ENCODE measurements at regions not wholly inside any gene's neighbourhood (a gene's known extent, or its start where the extent isn't known, plus 50 kb on each side); places are given as distances from the start of the nearest gene placed in this dataset.

- no peak for TF ChIP-seq GLI4 (tag by site-specific recombination; IDR thresholded peaks at IDR 0.05)
- no peak for TF ChIP-seq SETDB1 (IDR thresholded peaks at IDR 0.05; ENCODE audit: insufficient read length, low read length)
- no peak for TF ChIP-seq ZNF830 (tag by site-specific recombination; IDR thresholded peaks at IDR 0.05; ENCODE audit: low read depth)
- TF ChIP-seq ZNF549 (tag by site-specific recombination; IDR thresholded peaks at IDR 0.05): no peak
- no peak for TF ChIP-seq ZNF391 (tag by site-specific recombination; IDR thresholded peaks at IDR 0.05; ENCODE audit: borderline replicate concordance, low read depth)
- TF ChIP-seq KLF17 (tag by site-specific recombination; IDR thresholded peaks at IDR 0.05): no peak
- no peak for TF ChIP-seq WT1 (tag by site-specific recombination; IDR thresholded peaks at IDR 0.05)
- TF ChIP-seq ZNF501 (tag by site-specific recombination; IDR thresholded peaks at IDR 0.05): no peak
- TF ChIP-seq ZNF354C (tag by site-specific recombination; IDR thresholded peaks at IDR 0.05; ENCODE audit: borderline replicate concordance, low read depth): no peak
- TF ChIP-seq ZNF2 (tag by site-specific recombination; IDR thresholded peaks at IDR 0.05): no peak
- TF ChIP-seq BCL11B (tag by site-specific recombination; IDR thresholded peaks at IDR 0.05; ENCODE audit: low read depth): no peak
- no peak for TF ChIP-seq ZNF623 (tag by site-specific recombination; IDR thresholded peaks at IDR 0.05)
- no peak for TF ChIP-seq ZNF48 (tag by site-specific recombination; IDR thresholded peaks at IDR 0.05)
- no peak for TF ChIP-seq PATZ1 (tag by site-specific recombination; IDR thresholded peaks at IDR 0.05)
- POLR2A ChIA-PET: no interaction called here
- H3K9me3 ChIP-seq (ENCODE audit: control insufficient read depth, insufficient read depth, low read depth, low read length): no peaks in the 10 kb centered on the region
- H3K4me3 ChIP-seq (ENCODE audit: low read depth, low read length): no peak overlapping the region
- no peaks in the 10 kb centered on the region for H3K4me1 ChIP-seq (ENCODE audit: control insufficient read depth, insufficient read depth, low read length)
- CTCF ChIA-PET: no interaction called here
- no peak overlapping the region for H3K27ac ChIP-seq (ENCODE audit: extremely low read depth, low read depth, low read length)
- H3K36me3 ChIP-seq (ENCODE audit: control insufficient read depth in 2 of 2, insufficient read depth in 1 of 2, low read length in 2 of 2): no peaks in the 10 kb centered on the region
Measured at GRCh38 chr4:187362937-187363857, 632.4 kb upstream of the ZFP42 start.

- H3K9me3 ChIP-seq (ENCODE audit: control insufficient read depth, insufficient read depth, low read depth, low read length): no peaks in the 10 kb centered on the region
- ChIA-PET CTCF (no interaction called here), POLR2A (no interaction called here)
- H3K4me1 ChIP-seq (ENCODE audit: control insufficient read depth, insufficient read depth, low read length): no peaks in the 10 kb centered on the region
- H3K36me3 ChIP-seq (ENCODE audit: control insufficient read depth in 2 of 2, insufficient read depth in 1 of 2, low read length in 2 of 2): no peaks in the 10 kb centered on the region
- TF ChIP-seq ZSCAN18 (tag by site-specific recombination; IDR thresholded peaks at IDR 0.05): no peak
- H3K4me3 ChIP-seq (ENCODE audit: low read depth, low read length): no peak overlapping the region
- no peak overlapping the region for H3K27ac ChIP-seq (ENCODE audit: extremely low read depth, low read depth, low read length)
Measured at GRCh38 chr4:187364401-187364800, 631.2 kb upstream of the ZFP42 start.

- Histone ChIP-seq H3K27ac (ENCODE audit: extremely low read depth, low read depth, low read length) (no peak overlapping the region), H3K4me3 (ENCODE audit: low read depth, low read length) (no peak overlapping the region), H3K9me3 (ENCODE audit: control insufficient read depth, insufficient read depth, low read depth, low read length) (no peaks in the 10 kb centered on the region), H3K36me3 (ENCODE audit: control insufficient read depth in 2 of 2, insufficient read depth in 1 of 2, low read length in 2 of 2) (no peaks in the 10 kb centered on the region), H3K4me1 (ENCODE audit: control insufficient read depth, insufficient read depth, low read length) (no peaks in the 10 kb centered on the region)
- ChIA-PET POLR2A (no interaction called here), CTCF (no interaction called here)
- TF ChIP-seq REST (tag by site-specific recombination; IDR thresholded peaks at IDR 0.05) (no peak), ZSCAN23 (tag by site-specific recombination; IDR thresholded peaks at IDR 0.05) (no peak)
Measured at GRCh38 chr4:187364851-187365250, 630.7 kb upstream of the ZFP42 start.

All from HEK293 (cell line).